OCI-LY3 (cell line): ENCODE measurements at regions not wholly inside any gene's neighbourhood (a gene's known extent, or its start where the extent isn't known, plus 50 kb on each side); places are given as distances from the start of the nearest gene placed in this dataset.
"Not testable (repeated sequence)": the region's sequence is repeated elsewhere in the genome, so short reads cannot be mapped to it uniquely, and the experiment has no call there.

Source experiments
- H2AFZ ChIP-seq: fragments of 200-600, 300-600 bp; shearing (Covaris generic); 2 replicates; pipeline ENCODE4 v1.6.0; 2014; ENCODE audit warnings: antibody characterized with exemption, low read depth, low read length
- H3K27ac ChIP-seq: fragments of 200-600, 300-600 bp; sonication (generic); 2 replicates; pipeline ENCODE4 v1.5.1; 2014; ENCODE audit warnings: mild to moderate bottlenecking, low read length, moderate library complexity, mixed read lengths
- H3K27me3 ChIP-seq: fragments of 200-600, 300-600 bp; sonication (generic); 2 replicates; pipeline ENCODE4 v1.6.1; 2014; ENCODE audit warnings: low read depth, low read length, mixed read lengths
- H3K36me3 ChIP-seq: fragments of 200-600, 300-600 bp; sonication (generic); replicated peaks from 2 replicates; pipeline ENCODE3; 2014; ENCODE audit warnings: low read depth, low read length, mixed read lengths
- H3K4me1 ChIP-seq: fragments of 300-600, 200-600 bp; sonication (generic); 2 replicates; pipeline ENCODE4 v1.6.1; 2014; ENCODE audit warnings: low read length, mixed read lengths
- H3K4me2 ChIP-seq: fragments of 200-600, 300-600 bp; sonication (generic); 2 replicates; pipeline ENCODE4 v1.6.1; 2014; ENCODE audit warnings: low read length, mixed read lengths
- H3K4me3 ChIP-seq: fragments of 300-600, 200-600 bp; sonication (generic); 2 replicates; pipeline ENCODE4 v1.5.1; 2014; ENCODE audit warnings: antibody characterized with exemption, mild to moderate bottlenecking, low read length, moderate library complexity
- H3K79me2 ChIP-seq: fragments of 300-600, 200-600 bp; shearing (Covaris generic); 2 replicates; pipeline ENCODE4 v1.6.1; 2014; ENCODE audit warnings: mild to moderate bottlenecking, low read length, mixed read lengths
- H3K9ac ChIP-seq: fragments of 300-600, 200-600 bp; shearing (Covaris generic); 2 replicates; pipeline ENCODE4 v1.6.0; 2014; ENCODE audit warnings: mild to moderate bottlenecking, low read length, moderate library complexity
- H3K9me3 ChIP-seq: fragments of 200-600, 300-600 bp; shearing (Covaris generic); 2 replicates; pipeline ENCODE4 v1.6.1; 2014; ENCODE audit warnings: low read length, mixed read lengths; ENCODE audit not compliant: insufficient read depth
- H4K20me1 ChIP-seq: fragments of 200-600, 300-600 bp; sonication (generic); 2 replicates; pipeline ENCODE4 v1.6.1; 2016; ENCODE audit warnings: low read length, mixed read lengths; ENCODE audit not compliant: insufficient read depth
- CTCF ChIP-seq: fragments of 200-600, 300-600 bp; sonication (generic); IDR thresholded peaks from 2 replicates; pipeline ENCODE4 v1.5.1; 2014; ENCODE audit warnings: antibody characterized with exemption, low read length, low read depth
- EZH2phosphoT487 ChIP-seq: fragments of 200-600 bp; shearing (Covaris generic); IDR thresholded peaks from 2 replicates; pipeline ENCODE4 v1.6.1; 2018; ENCODE audit warnings: antibody characterized with exemption, mixed run types, low read depth

- TF ChIP-seq CTCF (no peak), EZH2phosphoT487 (no peak)
- Histone ChIP-seq H3K9ac (no peak overlapping the region), H3K36me3 (peaks cover 5% of the 10 kb centered on the region), H3K79me2 (no peaks in the 10 kb centered on the region), H3K4me1 (peaks cover 9% of the 10 kb centered on the region; the same call in 1 of the 2 replicates), H3K27me3 (no peaks in the 10 kb centered on the region), H3K27ac (no peak overlapping the region), H4K20me1 (no peaks in the 10 kb centered on the region), H3K4me2 (no peak overlapping the region), H3K4me3 (no peak overlapping the region), H3K9me3 (0 out of 2 replicates have a peak, but pooled peaks cover 11% of the 10 kb centered on the region), H2AFZ (no peak overlapping the region)
These were observed 501.8 kb downstream of the ZPLD1 start for GRCh38 chr3:102936511-102937045.

DNA sequence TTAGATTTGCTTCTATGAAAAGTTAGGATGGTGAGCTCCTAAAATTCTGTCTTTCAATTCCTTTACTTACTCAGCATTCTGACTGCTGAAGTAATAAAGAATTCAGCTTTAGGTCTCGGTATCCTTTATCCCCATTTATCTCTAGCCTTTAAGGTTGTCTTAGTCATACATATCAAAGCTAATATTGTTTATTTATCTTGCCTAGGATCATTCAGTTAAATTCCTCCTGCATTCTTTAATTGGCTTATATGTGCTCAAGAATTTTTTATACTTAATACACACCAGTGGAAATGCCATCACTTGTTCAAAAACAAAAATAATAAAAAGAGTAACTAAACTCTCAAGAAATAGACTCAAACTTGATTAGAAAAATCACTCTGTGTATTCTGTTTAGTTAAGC, 507.0 kb downstream of the ZPLD1 start:
- no peak for TF ChIP-seq CTCF
- TF ChIP-seq EZH2phosphoT487: no peak
- Histone ChIP-seq H2AFZ (no peak overlapping the region), H3K27me3 (no peaks in the 10 kb centered on the region), H4K20me1 (no peaks in the 10 kb centered on the region), H3K4me3 (no peak overlapping the region), H3K36me3 (no peaks in the 10 kb centered on the region), H3K4me1 (no peaks in the 10 kb centered on the region), H3K27ac (no peak overlapping the region), H3K9me3 (no peaks in the 10 kb centered on the region), H3K79me2 (no peaks in the 10 kb centered on the region), H3K4me2 (no peak overlapping the region), H3K9ac (no peak overlapping the region)

DNA sequence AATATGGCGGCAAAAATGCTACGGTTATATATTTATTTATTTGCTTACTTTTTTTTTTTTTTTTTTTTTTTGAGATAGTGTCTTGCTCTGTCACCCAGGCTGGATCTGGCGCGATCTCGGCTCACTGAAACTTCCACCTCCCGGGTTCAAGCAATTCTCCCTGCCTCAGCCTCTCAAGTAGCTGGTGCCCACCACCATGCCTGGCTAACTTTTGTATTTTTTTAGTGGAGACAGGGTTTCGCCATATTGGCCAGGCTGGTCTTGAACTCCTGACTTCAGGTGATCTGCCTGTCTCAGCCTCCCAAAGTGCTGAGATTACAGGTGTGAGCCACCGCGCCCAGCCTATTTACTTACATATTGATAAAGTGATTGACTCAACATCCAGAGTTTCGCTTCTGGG, 511.6 kb downstream of the ZPLD1 start:
- H4K20me1 ChIP-seq, H3K9ac ChIP-seq, H2AFZ ChIP-seq, H3K9me3 ChIP-seq, H3K27ac ChIP-seq, H3K4me3 ChIP-seq, H3K36me3 ChIP-seq, H3K4me2 ChIP-seq, H3K4me1 ChIP-seq, H3K79me2 ChIP-seq, H3K27me3 ChIP-seq: not testable (repeated sequence)

GRCh38 chr3:102972350-102972749, 537.5 kb downstream of the ZPLD1 start:
- Histone ChIP-seq H3K27me3 (no peaks in the 10 kb centered on the region), H2AFZ (no peak overlapping the region), H3K9me3 (no peaks in the 10 kb centered on the region), H3K79me2 (no peaks in the 10 kb centered on the region), H3K9ac (no peak overlapping the region), H3K4me1 (no peaks in the 10 kb centered on the region), H3K4me2 (no peak overlapping the region), H3K36me3 (no peaks in the 10 kb centered on the region), H4K20me1 (no peaks in the 10 kb centered on the region), H3K27ac (no peak overlapping the region), H3K4me3 (no peak overlapping the region)
- no peak for TF ChIP-seq CTCF
- TF ChIP-seq EZH2phosphoT487: no peak

DNA sequence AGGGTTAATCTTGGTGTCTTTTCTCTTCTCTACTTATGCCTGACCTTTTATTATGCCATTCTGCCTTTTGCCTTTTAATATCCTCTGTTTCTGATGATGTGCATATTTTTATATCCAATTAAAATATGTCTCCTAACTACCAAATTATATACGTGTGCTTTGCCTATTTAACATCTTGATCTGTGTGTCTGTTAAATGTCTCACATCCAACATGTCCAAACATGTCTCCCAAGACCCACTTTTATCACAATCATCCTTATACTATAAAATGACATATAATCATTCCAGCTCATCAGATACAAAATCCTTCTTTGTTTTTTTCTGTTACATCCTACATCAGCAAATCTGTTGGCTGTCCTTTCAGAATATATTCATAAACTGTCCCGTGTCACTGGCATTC, 539.5 kb downstream of the ZPLD1 start:
- no peaks in the 10 kb centered on the region for H3K4me1 ChIP-seq
- H3K36me3 ChIP-seq: no peaks in the 10 kb centered on the region
- no peak overlapping the region for H3K4me3 ChIP-seq
- no peaks in the 10 kb centered on the region for H3K79me2 ChIP-seq
- H4K20me1 ChIP-seq: no peaks in the 10 kb centered on the region
- H3K4me2 ChIP-seq: no peak overlapping the region
- no peaks in the 10 kb centered on the region for H3K27me3 ChIP-seq
- H3K9me3 ChIP-seq: no peaks in the 10 kb centered on the region
- no peak overlapping the region for H3K9ac ChIP-seq
- no peak overlapping the region for H2AFZ ChIP-seq
- TF ChIP-seq CTCF (no peak), EZH2phosphoT487 (no peak)
- no peak overlapping the region for H3K27ac ChIP-seq
